ENCODE measurements at regions not wholly inside any gene's neighbourhood (a gene's known extent, or its start where the extent isn't known, plus 50 kb on each side); places are given as distances from the start of the nearest gene placed in this dataset.

GRCh38 chr15:98506172-98506571 is 142.2 kb upstream of the IGF1R start:
- Histone ChIP-seq H3K27ac (ENCODE audit: low read length) (no peak overlapping the region), H3K36me3 (ENCODE audit: control insufficient read depth, insufficient read depth, low read length) (no peaks in the 10 kb centered on the region), H3K4me1 (ENCODE audit: control insufficient read depth, insufficient read depth, low read length) (no peaks in the 10 kb centered on the region), H3K9me3 (ENCODE audit: control insufficient read depth, insufficient read depth, low read length) (no peaks in the 10 kb centered on the region), H3K27me3 (ENCODE audit: control insufficient read depth, insufficient read depth, low read length) (no peaks in the 10 kb centered on the region), H3K4me3 (ENCODE audit: low read length) (no peak overlapping the region)
- WGBS (ENCODE audit: insufficient coverage) = 86% methylated on average over 7 of the region's 7 CpGs
- Mint-ChIP-seq H3K9me3 (no peaks in the 10 kb centered on the region), H3K36me3 (no peaks in the 10 kb centered on the region), H3K4me1 (no peaks in the 10 kb centered on the region), H3K27ac (no peak overlapping the region), H3K4me3 (no peak overlapping the region), H3K27me3 (ENCODE audit: low read depth in 2 of 2) (peaks cover 41 to 74% of the 10 kb centered on the region in 2 donors)
- intact Hi-C loops (cut with micrococcal nuclease) = no loop called here
- DNase-seq (no peak), ATAC-seq (no peak)
- no peak for TF ChIP-seq CTCF (IDR thresholded peaks at IDR 0.05)

GRCh38 chr15:98506711-98507110 is 141.6 kb upstream of the IGF1R start:
- H3K9me3 ChIP-seq (ENCODE audit: control insufficient read depth, insufficient read depth, low read length) = no peaks in the 10 kb centered on the region
- Mint-ChIP-seq H3K9me3 (no peaks in the 10 kb centered on the region), H3K4me1 (no peaks in the 10 kb centered on the region), H3K36me3 (no peaks in the 10 kb centered on the region), H3K27me3 (ENCODE audit: low read depth in 2 of 2) (peaks cover 41 to 74% of the 10 kb centered on the region in 2 donors), H3K27ac (no peak overlapping the region), H3K4me3 (no peak overlapping the region)
- H3K36me3 ChIP-seq (ENCODE audit: control insufficient read depth, insufficient read depth, low read length) = no peaks in the 10 kb centered on the region
- no peak for TF ChIP-seq CTCF (IDR thresholded peaks at IDR 0.05)
- DNase-seq = no peak
- no peaks in the 10 kb centered on the region for H3K4me1 ChIP-seq (ENCODE audit: control insufficient read depth, insufficient read depth, low read length)
- H3K27me3 ChIP-seq (ENCODE audit: control insufficient read depth, insufficient read depth, low read length) = no peaks in the 10 kb centered on the region
- H3K27ac ChIP-seq (ENCODE audit: low read length) = no peak overlapping the region
- intact Hi-C loops (cut with micrococcal nuclease) = no loop called here
- no peak for ATAC-seq
- no peak overlapping the region for H3K4me3 ChIP-seq (ENCODE audit: low read length)
- WGBS (ENCODE audit: insufficient coverage) = 85% methylated on average over 7 of the region's 7 CpGs

- TF ChIP-seq CTCF (IDR thresholded peaks at IDR 0.05) = no peak
- DNase-seq = no peak
- ATAC-seq = no peak
- Histone ChIP-seq H3K9me3 (ENCODE audit: control insufficient read depth, insufficient read depth, low read length) (no peaks in the 10 kb centered on the region), H3K4me3 (ENCODE audit: low read length) (no peak overlapping the region), H3K27ac (ENCODE audit: low read length) (no peak overlapping the region), H3K27me3 (ENCODE audit: control insufficient read depth, insufficient read depth, low read length) (no peaks in the 10 kb centered on the region), H3K36me3 (ENCODE audit: control insufficient read depth, insufficient read depth, low read length) (no peaks in the 10 kb centered on the region), H3K4me1 (ENCODE audit: control insufficient read depth, insufficient read depth, low read length) (no peaks in the 10 kb centered on the region)
- intact Hi-C loops (cut with micrococcal nuclease) = no loop called here
- Mint-ChIP-seq H3K27me3 (ENCODE audit: low read depth in 2 of 2) (peaks cover 8 to 18% of the 10 kb centered on the region in 2 donors), H3K36me3 (no peaks in the 10 kb centered on the region), H3K9me3 (no peaks in the 10 kb centered on the region), H3K27ac (no peak overlapping the region), H3K4me1 (no peaks in the 10 kb centered on the region), H3K4me3 (no peak overlapping the region)
- 80% methylated on average over 7 of the region's 7 CpGs for WGBS (ENCODE audit: insufficient coverage)
Observed at GRCh38 chr15:98513428-98513986, 134.8 kb upstream of the IGF1R start.

- Mint-ChIP-seq H3K36me3 (no peaks in the 10 kb centered on the region), H3K27me3 (ENCODE audit: low read depth in 2 of 2) (peaks cover 8 to 16% of the 10 kb centered on the region in 2 donors), H3K9me3 (no peaks in the 10 kb centered on the region), H3K27ac (no peak overlapping the region), H3K4me1 (peaks cover 4% of the 10 kb centered on the region in 2 donors), H3K4me3 (no peak overlapping the region)
- no peaks in the 10 kb centered on the region for H3K27me3 ChIP-seq (ENCODE audit: control insufficient read depth, insufficient read depth, low read length)
- ATAC-seq (no peak), DNase-seq (no peak)
- H3K4me3 ChIP-seq (ENCODE audit: low read length) = no peak overlapping the region
- peaks cover 3% of the 10 kb centered on the region for H3K4me1 ChIP-seq (ENCODE audit: control insufficient read depth, insufficient read depth, low read length)
- intact Hi-C loops (cut with micrococcal nuclease) = no loop called here
- H3K36me3 ChIP-seq (ENCODE audit: control insufficient read depth, insufficient read depth, low read length) = no peaks in the 10 kb centered on the region
- H3K27ac ChIP-seq (ENCODE audit: low read length) = no peak overlapping the region
- 91% methylated on average over 11 of the region's 11 CpGs for WGBS (ENCODE audit: insufficient coverage)
- TF ChIP-seq CTCF (IDR thresholded peaks at IDR 0.05) = no peak
- no peaks in the 10 kb centered on the region for H3K9me3 ChIP-seq (ENCODE audit: control insufficient read depth, insufficient read depth, low read length)
Observed at GRCh38 chr15:98514034-98514622, 134.2 kb upstream of the IGF1R start.

All from natural killer cell (primary cell).